OCI-LY3 (cell line): ENCODE measurements at regions not wholly inside any gene's neighbourhood (a gene's known extent, or its start where the extent isn't known, plus 50 kb on each side); places are given as distances from the start of the nearest gene placed in this dataset.

Experiments
- H2AFZ ChIP-seq: fragments of 200-600, 300-600 bp; shearing (Covaris generic); 2 replicates; pipeline ENCODE4 v1.6.0; 2014; ENCODE audit warnings: antibody characterized with exemption, low read depth, low read length
- H3K27ac ChIP-seq: fragments of 200-600, 300-600 bp; sonication (generic); 2 replicates; pipeline ENCODE4 v1.5.1; 2014; ENCODE audit warnings: mild to moderate bottlenecking, low read length, moderate library complexity, mixed read lengths
- H3K27me3 ChIP-seq: fragments of 200-600, 300-600 bp; sonication (generic); 2 replicates; pipeline ENCODE4 v1.6.1; 2014; ENCODE audit warnings: low read depth, low read length, mixed read lengths
- H3K36me3 ChIP-seq: fragments of 200-600, 300-600 bp; sonication (generic); replicated peaks from 2 replicates; pipeline ENCODE3; 2014; ENCODE audit warnings: low read depth, low read length, mixed read lengths
- H3K4me1 ChIP-seq: fragments of 300-600, 200-600 bp; sonication (generic); 2 replicates; pipeline ENCODE4 v1.6.1; 2014; ENCODE audit warnings: low read length, mixed read lengths
- H3K4me2 ChIP-seq: fragments of 200-600, 300-600 bp; sonication (generic); 2 replicates; pipeline ENCODE4 v1.6.1; 2014; ENCODE audit warnings: low read length, mixed read lengths
- H3K4me3 ChIP-seq: fragments of 300-600, 200-600 bp; sonication (generic); 2 replicates; pipeline ENCODE4 v1.5.1; 2014; ENCODE audit warnings: antibody characterized with exemption, mild to moderate bottlenecking, low read length, moderate library complexity
- H3K79me2 ChIP-seq: fragments of 300-600, 200-600 bp; shearing (Covaris generic); 2 replicates; pipeline ENCODE4 v1.6.1; 2014; ENCODE audit warnings: mild to moderate bottlenecking, low read length, mixed read lengths
- H3K9ac ChIP-seq: fragments of 300-600, 200-600 bp; shearing (Covaris generic); 2 replicates; pipeline ENCODE4 v1.6.0; 2014; ENCODE audit warnings: mild to moderate bottlenecking, low read length, moderate library complexity
- H3K9me3 ChIP-seq: fragments of 200-600, 300-600 bp; shearing (Covaris generic); 2 replicates; pipeline ENCODE4 v1.6.1; 2014; ENCODE audit warnings: low read length, mixed read lengths; ENCODE audit not compliant: insufficient read depth
- H4K20me1 ChIP-seq: fragments of 200-600, 300-600 bp; sonication (generic); 2 replicates; pipeline ENCODE4 v1.6.1; 2016; ENCODE audit warnings: low read length, mixed read lengths; ENCODE audit not compliant: insufficient read depth
- EZH2phosphoT487 ChIP-seq: fragments of 200-600 bp; shearing (Covaris generic); IDR thresholded peaks from 2 replicates; pipeline ENCODE4 v1.6.1; 2018; ENCODE audit warnings: antibody characterized with exemption, mixed run types, low read depth
- TF ChIP-seq, protein P1 (sequence below): fragments of 200-600, 300-600 bp; sonication (generic); IDR thresholded peaks from 2 replicates; pipeline ENCODE4 v1.5.1; 2014; ENCODE audit warnings: antibody characterized with exemption, low read length, low read depth

DNA sequence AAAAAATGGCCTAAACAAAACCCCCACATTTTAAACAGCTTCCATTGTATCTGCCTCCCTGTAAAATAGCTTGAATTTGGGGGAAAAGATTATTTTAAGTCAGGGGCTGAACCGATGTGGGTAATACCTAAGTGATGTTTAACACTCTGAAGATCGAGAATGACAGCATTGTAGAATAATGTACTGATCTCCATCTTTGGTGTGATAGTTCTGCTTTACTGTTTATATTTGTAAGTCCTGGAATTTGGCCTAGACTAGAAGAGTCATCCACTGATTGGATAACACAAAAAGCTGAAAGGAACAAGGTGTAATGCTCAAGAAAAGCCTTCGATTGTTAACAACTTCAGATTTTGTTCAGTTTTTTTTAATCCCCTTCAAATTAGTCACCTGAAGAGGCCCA is 53.8 kb upstream of the CCDC68 start:
- H3K79me2 ChIP-seq: no peaks in the 10 kb centered on the region
- TF ChIP-seq, protein P1, sequence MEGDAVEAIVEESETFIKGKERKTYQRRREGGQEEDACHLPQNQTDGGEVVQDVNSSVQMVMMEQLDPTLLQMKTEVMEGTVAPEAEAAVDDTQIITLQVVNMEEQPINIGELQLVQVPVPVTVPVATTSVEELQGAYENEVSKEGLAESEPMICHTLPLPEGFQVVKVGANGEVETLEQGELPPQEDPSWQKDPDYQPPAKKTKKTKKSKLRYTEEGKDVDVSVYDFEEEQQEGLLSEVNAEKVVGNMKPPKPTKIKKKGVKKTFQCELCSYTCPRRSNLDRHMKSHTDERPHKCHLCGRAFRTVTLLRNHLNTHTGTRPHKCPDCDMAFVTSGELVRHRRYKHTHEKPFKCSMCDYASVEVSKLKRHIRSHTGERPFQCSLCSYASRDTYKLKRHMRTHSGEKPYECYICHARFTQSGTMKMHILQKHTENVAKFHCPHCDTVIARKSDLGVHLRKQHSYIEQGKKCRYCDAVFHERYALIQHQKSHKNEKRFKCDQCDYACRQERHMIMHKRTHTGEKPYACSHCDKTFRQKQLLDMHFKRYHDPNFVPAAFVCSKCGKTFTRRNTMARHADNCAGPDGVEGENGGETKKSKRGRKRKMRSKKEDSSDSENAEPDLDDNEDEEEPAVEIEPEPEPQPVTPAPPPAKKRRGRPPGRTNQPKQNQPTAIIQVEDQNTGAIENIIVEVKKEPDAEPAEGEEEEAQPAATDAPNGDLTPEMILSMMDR: no peak
- no peak for TF ChIP-seq EZH2phosphoT487
- H3K27ac ChIP-seq: no peak overlapping the region
- H2AFZ ChIP-seq: no peak overlapping the region
- H4K20me1 ChIP-seq: no peaks in the 10 kb centered on the region
- peaks cover 12% of the 10 kb centered on the region for H3K4me1 ChIP-seq
- no peaks in the 10 kb centered on the region for H3K36me3 ChIP-seq
- H3K4me2 ChIP-seq: no peak overlapping the region
- H3K4me3 ChIP-seq: no peak overlapping the region
- H3K9me3 ChIP-seq: no peaks in the 10 kb centered on the region
- H3K27me3 ChIP-seq: no peaks in the 10 kb centered on the region
- no peak overlapping the region for H3K9ac ChIP-seq

DNA sequence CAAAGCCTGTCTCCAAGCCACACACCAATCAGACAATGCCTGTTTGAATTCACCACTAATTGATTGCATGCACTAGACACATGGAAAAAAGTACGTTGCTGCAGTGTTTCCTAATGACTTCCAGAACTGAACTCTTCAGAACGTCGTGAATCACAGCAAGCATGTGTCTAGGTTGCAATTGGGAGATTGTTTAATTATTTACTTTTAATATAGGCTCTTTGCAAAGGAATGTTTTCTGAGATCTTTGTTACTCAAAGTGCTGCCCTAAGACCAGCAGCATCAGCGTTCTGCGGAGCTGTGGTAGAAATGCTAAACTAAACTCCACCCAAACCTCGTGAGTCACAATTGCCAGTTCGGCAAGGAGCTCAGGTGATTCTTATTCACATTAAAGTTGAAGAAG is 52.7 kb upstream of the CCDC68 start:
- H3K4me2 ChIP-seq: no peak overlapping the region
- no peak overlapping the region for H3K9ac ChIP-seq
- peaks cover 12% of the 10 kb centered on the region for H3K4me1 ChIP-seq
- no peak overlapping the region for H3K27ac ChIP-seq
- no peaks in the 10 kb centered on the region for H3K79me2 ChIP-seq
- H3K4me3 ChIP-seq: no peak overlapping the region
- TF ChIP-seq EZH2phosphoT487: no peak
- TF ChIP-seq, protein P1: no peak
- no peaks in the 10 kb centered on the region for H4K20me1 ChIP-seq
- H3K27me3 ChIP-seq: no peaks in the 10 kb centered on the region
- H3K9me3 ChIP-seq: no peaks in the 10 kb centered on the region
- H3K36me3 ChIP-seq: no peaks in the 10 kb centered on the region
- H2AFZ ChIP-seq: no peak overlapping the region
